ENCODE measurements at regions not wholly inside any gene's neighbourhood (a gene's known extent, or its start where the extent isn't known, plus 50 kb on each side); places are given as distances from the start of the nearest gene placed in this dataset.

DNA sequence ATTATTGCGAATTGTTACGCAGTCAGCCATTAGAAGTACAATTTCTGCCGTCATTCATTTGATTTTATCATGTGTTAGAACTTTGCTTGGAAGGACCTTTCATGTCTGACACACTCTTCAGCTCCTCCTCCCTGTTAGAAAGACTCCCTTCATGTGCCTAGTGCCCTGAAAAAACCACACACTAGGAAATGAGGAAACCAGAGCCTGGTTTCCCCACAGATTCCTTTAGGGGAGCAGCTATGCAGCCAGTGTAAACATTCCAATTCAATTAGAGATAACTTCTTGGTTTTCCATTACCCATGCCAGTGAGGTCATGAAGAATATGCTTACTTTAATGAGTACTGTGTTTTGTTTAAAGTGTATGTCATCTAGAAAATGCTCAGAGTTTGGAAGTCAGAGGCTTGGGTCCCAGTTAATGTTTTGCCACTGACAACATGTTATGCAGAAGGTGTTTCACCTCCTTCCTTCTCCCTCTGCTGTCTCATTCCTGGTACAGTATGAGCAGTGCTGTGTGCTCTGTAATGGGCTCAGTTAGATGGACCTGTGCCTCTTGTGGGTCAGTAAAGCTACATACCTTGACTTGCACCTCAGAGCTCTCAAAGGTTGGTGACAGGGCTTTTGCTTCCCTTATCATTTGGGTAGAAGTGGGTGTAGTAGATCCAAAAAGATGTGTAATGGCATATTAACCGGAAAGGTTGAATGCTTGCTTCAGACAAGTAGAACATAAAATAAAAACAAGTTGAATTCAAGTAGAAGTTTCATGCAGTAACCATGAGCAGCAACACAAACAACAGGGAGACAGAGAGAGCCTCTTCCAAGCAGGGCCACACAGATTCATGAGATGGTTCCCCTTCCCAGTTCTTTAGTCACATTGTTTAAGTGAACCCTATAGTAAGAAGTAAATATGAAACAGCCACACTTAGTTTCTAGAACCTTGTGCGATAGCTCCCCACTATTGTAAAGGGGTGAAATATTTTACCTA lies 52.6 kb upstream of the TNFAIP8 start:
- Mint-ChIP-seq H3K27ac (ENCODE audit: unreplicated experiment) (peak overlapping the region; percentile 92), H3K9me3 (ENCODE audit: unreplicated experiment) (peaks cover 5% of the 10 kb centered on the region), H3K36me3 (ENCODE audit: low read depth, unreplicated experiment) (peaks cover 8% of the 10 kb centered on the region), H3K4me1 (ENCODE audit: low read depth, unreplicated experiment) (peaks cover 41% of the 10 kb centered on the region), H3K4me3 (ENCODE audit: unreplicated experiment) (peak overlapping the region; percentile 7), H3K27me3 (ENCODE audit: low read depth, unreplicated experiment) (no peaks in the 10 kb centered on the region)
- Histone ChIP-seq H3K4me2 (ENCODE audit: low read length) (peak overlapping the region; percentile 77), H2AFZ (ENCODE audit: low read depth, low read length) (no peak overlapping the region), H3K27ac (ENCODE audit: low read depth, low read length) (peak overlapping the region; percentile 95), H3K4me3 (ENCODE audit: insufficient read depth, low read depth, low read length) (peak overlapping the region; percentile 36), H3K36me3 (ENCODE audit: insufficient read depth, low read length) (no peaks in the 10 kb centered on the region), H4K20me1 (ENCODE audit: insufficient read depth, low read length) (no peaks in the 10 kb centered on the region), H3K9ac (ENCODE audit: low read length) (peak overlapping the region; percentile 78), H3K79me2 (ENCODE audit: insufficient read depth, low read length) (peaks cover 5% of the 10 kb centered on the region), H3K9me3 (ENCODE audit: insufficient read depth, low read depth, low read length) (no peaks in the 10 kb centered on the region), H3K27me3 (ENCODE audit: insufficient read depth, low read length) (no peaks in the 10 kb centered on the region), H3K4me1 (ENCODE audit: insufficient read depth, low read length) (peaks cover 37% of the 10 kb centered on the region)
- TF ChIP-seq, protein P1, sequence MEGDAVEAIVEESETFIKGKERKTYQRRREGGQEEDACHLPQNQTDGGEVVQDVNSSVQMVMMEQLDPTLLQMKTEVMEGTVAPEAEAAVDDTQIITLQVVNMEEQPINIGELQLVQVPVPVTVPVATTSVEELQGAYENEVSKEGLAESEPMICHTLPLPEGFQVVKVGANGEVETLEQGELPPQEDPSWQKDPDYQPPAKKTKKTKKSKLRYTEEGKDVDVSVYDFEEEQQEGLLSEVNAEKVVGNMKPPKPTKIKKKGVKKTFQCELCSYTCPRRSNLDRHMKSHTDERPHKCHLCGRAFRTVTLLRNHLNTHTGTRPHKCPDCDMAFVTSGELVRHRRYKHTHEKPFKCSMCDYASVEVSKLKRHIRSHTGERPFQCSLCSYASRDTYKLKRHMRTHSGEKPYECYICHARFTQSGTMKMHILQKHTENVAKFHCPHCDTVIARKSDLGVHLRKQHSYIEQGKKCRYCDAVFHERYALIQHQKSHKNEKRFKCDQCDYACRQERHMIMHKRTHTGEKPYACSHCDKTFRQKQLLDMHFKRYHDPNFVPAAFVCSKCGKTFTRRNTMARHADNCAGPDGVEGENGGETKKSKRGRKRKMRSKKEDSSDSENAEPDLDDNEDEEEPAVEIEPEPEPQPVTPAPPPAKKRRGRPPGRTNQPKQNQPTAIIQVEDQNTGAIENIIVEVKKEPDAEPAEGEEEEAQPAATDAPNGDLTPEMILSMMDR (IDR thresholded peaks at IDR 0.05; ENCODE audit: insufficient read depth, low read depth, low read length): peak; percentile 2
- no peak for TF ChIP-seq EZH2 (IDR thresholded peaks at IDR 0.05; ENCODE audit: insufficient read depth, low read length)
- DNase-seq (ENCODE audit: low read depth): peak; percentile 99
- FAIRE-seq: peak; percentile 92

DNA sequence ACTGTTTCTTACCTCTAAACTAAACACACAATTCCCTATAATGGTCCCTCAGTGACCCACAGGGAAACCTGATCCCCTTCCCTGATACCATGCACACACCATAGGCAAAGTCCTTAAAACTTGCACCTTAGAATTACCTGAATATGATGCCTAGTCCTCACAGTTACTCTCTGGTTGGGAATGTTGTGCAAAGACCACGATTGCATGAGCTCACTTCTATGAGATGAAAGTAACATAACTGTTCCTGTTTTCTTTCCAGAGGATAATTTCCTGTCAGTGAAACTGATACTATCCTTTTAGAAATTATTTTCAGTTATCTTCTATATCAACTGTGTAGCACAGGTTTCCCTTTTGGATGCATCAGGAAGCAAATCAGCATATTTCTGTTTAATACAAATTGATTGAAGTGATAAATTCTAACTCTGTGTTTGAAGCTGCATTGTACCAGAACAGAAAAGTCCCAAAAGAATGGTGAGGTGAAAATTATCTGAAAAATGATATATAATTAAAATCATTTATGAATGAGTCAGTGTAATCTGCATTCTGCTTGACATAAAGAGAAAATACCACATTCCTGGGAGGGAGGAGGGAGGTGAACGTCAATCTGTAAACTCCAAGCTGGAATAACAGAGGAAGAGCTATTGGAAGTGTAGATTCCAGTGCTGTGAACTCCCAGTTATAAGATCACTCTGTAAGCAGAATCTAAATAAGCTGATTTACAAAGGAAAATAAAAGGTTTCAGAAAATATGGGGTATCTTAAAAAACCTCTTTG lies 51.2 kb upstream of the TNFAIP8 start:
- Histone ChIP-seq H3K27me3 (ENCODE audit: insufficient read depth, low read length) (no peaks in the 10 kb centered on the region), H3K4me3 (ENCODE audit: insufficient read depth, low read depth, low read length) (no peak overlapping the region), H3K4me2 (ENCODE audit: low read length) (peak overlapping the region; percentile 77), H2AFZ (ENCODE audit: low read depth, low read length) (no peak overlapping the region), H3K27ac (ENCODE audit: low read depth, low read length) (peak overlapping the region; percentile 95), H3K9me3 (ENCODE audit: insufficient read depth, low read depth, low read length) (no peaks in the 10 kb centered on the region), H4K20me1 (ENCODE audit: insufficient read depth, low read length) (no peaks in the 10 kb centered on the region), H3K9ac (ENCODE audit: low read length) (peak overlapping the region; percentile 2), H3K36me3 (ENCODE audit: insufficient read depth, low read length) (no peaks in the 10 kb centered on the region), H3K79me2 (ENCODE audit: insufficient read depth, low read length) (peaks cover 5% of the 10 kb centered on the region), H3K4me1 (ENCODE audit: insufficient read depth, low read length) (peaks cover 42% of the 10 kb centered on the region)
- Mint-ChIP-seq H3K4me1 (ENCODE audit: low read depth, unreplicated experiment) (peaks cover 52% of the 10 kb centered on the region), H3K4me3 (ENCODE audit: unreplicated experiment) (peak overlapping the region; percentile 55), H3K27ac (ENCODE audit: unreplicated experiment) (peak overlapping the region; percentile 92), H3K27me3 (ENCODE audit: low read depth, unreplicated experiment) (no peaks in the 10 kb centered on the region), H3K36me3 (ENCODE audit: low read depth, unreplicated experiment) (peaks cover 12% of the 10 kb centered on the region), H3K9me3 (ENCODE audit: unreplicated experiment) (peaks cover 4% of the 10 kb centered on the region)
- TF ChIP-seq EZH2 (IDR thresholded peaks at IDR 0.05; ENCODE audit: insufficient read depth, low read length): no peak
- no peak for DNase-seq (ENCODE audit: low read depth)
- FAIRE-seq: no peak

All from astrocyte (in vitro differentiated cells and primary cell).